Activated CD4-positive, alpha-beta T cell treated with anti-CD3 and anti-CD28 coated beads, Interleukin-10, Interleukin-2, amounts not matched to agents 100 ng/mL and 50 ng/mL, durations not matched to agents 16 hours and 8 hours (primary cell): ENCODE measurements at regions not wholly inside any gene's neighbourhood (a gene's known extent, or its start where the extent isn't known, plus 50 kb on each side); places are given as distances from the start of the nearest gene placed in this dataset.
A peak's percentile ranks its signal among the peaks of the same experiment; 100 is the strongest.

Experiments
- DNase-seq: peaks from one replicate; pipeline ENCODE4 v3.0.0-alpha.2; 2020

DNA sequence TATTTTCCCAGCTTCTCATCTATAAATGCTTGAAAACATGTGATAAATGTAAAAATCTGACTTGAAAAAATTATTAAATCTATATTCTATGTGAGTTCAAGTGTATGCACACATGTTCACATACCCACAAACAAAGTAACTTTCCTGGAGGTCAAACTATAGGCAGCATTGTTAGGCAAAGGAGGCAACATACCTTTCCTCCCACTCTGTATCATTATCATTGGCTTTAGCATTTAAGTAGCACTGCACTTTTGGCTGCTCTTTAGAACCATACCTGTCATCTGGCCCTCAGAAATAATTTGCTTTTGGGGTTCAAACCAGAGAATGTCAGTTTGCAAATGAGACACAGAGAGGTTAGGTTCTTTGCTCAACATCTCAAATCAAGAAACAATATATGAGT is 102.4 kb upstream of the CCDC196 start:
- DNase-seq: peak; percentile 20

DNA sequence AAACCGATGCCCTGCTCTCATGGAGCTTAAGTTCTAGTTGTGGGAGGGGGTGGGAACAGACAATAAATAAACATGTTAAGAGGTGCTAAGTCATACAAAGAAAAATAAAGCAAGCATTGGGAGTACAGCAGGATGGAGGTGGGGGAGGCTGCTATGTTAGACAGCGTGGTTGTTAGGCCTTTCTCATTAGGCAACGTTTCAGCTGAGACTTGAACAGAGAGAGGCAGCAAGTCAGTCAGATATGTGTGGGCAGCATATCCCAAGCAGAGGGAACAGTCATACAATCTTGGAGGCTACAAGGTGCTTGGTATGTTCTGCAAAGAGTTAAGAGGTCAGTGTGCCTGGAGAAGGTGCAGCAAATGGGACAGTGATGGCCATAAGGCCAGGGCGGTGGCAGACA is 97.7 kb upstream of the CCDC196 start:
- no peak for DNase-seq

DNA sequence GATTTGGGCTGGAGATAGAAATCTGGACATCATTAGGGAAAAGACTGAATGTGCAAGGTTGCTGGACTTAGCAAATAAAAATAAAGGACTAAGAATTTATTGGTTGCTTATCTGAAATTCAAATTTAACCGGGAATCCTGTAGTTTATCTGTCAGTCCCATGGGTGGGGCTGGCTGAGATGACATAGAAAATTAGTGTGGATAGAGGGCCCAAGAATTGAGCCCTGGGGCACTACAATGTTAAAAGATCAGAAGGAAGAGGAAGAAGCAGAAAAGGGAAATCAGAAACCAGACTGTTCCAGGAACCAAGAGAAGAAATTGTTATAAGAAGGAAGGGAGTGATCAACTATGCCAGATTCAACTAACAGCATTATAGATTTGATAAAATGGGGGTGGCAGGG is 96.7 kb upstream of the CCDC196 start:
- DNase-seq: no peak

DNA sequence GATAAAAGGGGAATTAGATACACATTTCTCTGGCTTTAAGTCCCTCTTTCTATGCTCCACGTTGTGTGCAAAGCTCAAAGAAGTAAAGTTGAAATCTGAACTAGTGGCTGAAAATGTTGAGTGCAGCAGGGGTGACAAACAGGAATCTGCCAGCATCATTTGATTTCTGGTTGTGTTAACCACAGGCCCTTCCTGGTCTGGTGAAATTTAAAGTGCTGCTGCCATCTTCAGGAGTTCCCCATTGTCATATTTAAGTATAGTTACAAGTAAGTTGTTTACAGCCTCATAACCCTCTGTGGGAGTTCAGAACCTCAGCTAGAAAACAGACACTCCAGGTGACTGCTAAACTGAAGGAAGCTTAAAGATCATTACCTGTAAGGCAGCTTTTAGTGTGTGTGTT is 90.9 kb upstream of the CCDC196 start:
- DNase-seq: peak; percentile 66

DNA sequence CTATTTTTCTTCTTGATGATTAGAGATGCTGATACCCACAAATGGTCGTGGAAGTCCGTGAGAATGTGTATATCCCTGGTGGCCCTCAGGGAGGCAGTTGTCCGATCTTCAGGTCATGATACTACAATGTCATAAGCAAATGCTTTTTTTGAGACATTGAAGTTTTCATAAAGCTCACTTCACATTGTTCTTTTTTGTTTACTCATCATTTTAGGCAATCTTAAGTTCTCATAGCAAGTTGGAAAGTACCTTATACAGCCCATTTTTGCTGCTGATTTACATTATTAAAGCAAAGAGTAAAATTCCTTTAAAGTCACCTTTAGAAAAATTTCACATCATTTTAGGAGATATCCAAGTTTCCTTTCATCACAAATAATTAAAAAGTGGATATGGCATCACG is 90.0 kb upstream of the CCDC196 start:
- DNase-seq: no peak

DNA sequence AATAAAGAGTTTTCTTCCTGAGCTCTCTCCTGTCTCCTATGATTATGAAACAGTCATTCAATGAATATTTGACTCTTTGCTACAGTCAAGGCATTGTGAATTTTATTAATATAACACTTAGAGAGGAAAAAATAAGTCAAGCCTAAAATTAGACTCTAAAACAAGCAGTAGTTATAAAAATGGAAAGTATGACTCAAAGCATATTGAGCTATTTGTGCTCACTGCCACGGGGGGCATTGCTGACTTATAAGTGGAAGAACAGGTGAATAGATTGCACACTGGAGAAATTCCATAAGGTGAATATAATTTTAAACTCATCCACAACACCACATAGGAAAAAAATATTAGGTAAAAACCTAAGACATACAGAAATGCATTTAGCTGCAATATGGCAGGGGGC is 87.7 kb upstream of the CCDC196 start:
- no peak for DNase-seq

DNA sequence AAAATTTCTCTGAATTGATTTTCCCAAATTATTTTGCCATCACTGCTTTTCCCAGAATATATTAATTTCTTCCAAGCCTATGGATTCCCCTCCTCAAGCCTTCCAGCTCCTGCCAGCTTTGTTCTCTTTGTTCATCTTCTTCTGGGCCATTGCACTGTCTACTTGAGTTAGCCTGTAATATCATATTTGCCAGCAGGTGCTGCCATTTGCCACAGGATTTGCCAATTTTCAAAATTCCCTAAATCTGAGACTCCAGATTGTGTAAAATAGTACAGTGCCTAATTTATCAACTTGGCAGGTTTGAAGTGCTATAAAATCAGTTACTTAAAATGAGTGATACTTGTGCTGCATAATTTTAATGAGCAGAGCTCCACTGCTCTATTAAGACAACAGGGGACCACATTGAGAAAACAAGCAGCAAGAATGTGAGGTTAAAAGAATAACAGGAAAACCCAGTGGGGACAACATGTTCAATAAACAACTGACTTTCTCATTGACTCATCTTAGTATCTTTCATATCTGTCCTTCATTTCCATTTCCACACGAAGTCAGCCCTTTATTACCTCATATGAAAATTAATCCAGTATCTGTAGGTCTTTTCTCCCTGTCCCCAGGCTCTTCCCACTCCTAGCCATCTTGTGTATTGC is 84.6 kb upstream of the CCDC196 start:
- DNase-seq: no peak

DNA sequence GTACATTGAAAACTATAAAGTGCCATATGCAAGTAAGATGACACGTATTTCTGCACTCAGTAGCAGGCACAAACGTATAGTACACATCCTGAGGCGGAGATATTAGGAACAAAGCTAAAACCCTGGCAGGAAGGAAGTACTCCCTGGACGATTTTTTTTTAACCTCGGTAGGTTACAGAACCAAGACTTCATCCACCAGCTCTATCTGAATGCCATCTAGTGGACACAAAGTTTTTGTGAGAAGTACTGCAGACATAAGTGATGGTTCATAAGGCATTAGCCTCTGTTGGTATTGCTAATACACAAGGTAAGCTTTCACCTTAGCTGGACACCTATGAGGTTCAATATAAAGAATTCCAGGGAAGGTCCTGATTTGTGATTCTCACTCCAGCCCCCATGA is 83.0 kb upstream of the CCDC196 start:
- DNase-seq: peak; percentile 31

DNA sequence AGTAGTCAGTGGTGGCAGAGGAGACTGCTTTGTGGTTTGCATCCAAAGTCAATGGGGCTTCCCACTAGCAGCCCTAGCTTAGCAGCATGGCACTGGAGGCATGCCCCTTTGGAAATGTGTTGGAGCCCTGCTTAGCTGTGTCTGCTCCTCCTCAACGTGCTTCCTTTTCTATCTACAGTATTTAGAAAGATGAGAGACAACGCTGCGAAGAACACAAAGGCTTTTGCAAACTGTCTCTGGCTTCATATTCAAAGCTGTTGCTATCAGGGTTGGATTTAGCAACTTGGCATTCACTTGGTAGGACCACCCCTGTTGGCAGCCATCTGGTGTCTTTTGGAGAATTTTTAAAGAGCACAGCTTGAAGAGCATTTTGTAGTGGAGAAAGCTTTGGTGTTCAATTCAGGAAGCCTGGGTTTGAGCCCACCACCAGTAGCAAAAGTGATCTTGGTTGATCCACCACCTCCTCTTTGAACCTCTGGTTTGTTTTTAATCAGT is 82.1 kb upstream of the CCDC196 start:
- DNase-seq: no peak

DNA sequence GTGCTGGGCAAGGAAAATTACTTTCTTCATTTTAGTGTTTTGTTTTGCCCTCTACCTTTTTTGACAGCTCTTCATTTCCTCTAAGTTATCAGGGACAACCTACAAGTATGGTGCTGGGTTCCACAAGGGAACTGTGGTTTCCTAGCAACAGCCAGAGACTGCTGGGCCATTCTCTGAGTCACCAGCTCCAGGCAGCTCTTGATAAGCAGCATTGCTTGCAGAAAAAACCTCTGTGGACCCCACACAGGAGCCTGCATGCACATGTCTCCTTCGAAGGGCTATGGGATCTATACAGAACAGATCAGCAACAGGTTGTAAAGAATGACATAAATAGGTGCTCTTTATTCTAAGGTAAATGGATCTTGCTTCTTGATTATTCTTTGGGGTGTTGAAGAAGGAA is 81.0 kb upstream of the CCDC196 start:
- DNase-seq: no peak

DNA sequence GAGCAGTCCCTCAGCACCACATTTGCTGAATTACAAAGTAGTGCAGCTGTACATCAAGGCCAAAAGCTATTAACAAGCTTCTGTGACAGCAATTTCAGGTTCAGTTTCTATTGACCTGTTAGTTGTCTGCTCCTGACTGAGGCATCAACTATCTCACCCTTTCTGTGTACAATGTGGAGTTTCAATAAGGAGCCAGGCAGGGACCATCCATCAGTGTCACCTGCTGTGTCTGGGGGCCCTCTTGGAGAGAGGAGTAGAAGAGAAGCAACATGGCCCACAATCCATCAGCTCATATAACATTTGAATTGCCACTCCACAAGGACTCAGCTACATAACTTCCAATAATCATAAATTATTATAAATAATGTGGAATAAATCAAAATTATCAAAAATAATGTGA is 72.3 kb upstream of the CCDC196 start:
- DNase-seq: no peak

DNA sequence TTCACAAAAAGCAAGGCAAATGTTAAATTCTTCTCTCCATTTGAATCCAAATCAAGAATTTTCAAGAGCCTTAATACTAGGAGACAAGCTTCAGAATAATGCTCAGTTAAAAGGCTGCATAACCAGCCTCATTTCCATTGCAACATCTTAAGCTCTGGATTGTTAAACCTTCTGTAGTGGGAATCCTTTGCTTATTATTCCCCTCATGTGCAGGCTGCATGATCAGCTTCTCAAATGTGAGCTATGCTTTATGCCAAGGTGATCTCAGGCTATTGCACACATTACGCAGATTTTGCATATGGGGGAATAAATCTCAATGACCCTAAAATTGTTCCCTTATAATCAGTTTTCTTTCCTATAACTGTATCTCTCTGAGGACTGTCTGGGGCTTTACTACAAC is 71.7 kb upstream of the CCDC196 start:
- no peak for DNase-seq

DNA sequence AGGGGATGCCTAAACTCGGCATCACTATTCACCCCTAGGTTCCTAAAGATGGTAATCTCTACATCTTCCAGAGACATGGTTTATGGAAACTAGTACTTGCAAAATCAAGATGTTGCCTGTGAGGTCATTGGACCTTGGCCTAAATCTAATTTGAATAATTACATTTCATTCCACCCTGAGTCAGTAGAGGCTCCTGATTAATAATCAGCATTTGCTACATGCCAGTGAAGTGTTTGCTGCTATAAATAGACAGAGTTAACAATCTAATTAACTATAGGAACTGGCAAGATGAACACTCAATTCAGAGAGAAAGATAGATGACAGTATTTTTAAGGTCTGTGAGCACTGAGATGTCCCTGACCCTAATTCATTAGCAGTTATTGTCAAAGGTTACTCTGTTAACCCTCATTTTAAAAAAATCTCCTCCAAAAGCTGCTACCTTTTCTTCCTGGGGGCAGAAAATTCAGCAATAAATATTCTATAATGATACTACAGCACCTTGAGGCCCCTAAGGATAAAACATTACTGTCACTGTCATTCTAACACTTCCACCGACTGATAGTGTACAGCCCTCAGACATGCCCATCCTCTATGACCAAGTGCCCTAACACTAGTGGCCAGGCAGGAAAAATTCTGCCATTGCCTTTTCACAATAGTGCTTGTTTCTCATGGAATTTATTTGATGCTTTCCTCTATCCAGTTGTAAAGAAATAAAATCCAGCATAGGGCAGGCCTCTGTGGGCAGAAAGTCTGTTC is 65.7 kb upstream of the CCDC196 start:
- DNase-seq: no peak

DNA sequence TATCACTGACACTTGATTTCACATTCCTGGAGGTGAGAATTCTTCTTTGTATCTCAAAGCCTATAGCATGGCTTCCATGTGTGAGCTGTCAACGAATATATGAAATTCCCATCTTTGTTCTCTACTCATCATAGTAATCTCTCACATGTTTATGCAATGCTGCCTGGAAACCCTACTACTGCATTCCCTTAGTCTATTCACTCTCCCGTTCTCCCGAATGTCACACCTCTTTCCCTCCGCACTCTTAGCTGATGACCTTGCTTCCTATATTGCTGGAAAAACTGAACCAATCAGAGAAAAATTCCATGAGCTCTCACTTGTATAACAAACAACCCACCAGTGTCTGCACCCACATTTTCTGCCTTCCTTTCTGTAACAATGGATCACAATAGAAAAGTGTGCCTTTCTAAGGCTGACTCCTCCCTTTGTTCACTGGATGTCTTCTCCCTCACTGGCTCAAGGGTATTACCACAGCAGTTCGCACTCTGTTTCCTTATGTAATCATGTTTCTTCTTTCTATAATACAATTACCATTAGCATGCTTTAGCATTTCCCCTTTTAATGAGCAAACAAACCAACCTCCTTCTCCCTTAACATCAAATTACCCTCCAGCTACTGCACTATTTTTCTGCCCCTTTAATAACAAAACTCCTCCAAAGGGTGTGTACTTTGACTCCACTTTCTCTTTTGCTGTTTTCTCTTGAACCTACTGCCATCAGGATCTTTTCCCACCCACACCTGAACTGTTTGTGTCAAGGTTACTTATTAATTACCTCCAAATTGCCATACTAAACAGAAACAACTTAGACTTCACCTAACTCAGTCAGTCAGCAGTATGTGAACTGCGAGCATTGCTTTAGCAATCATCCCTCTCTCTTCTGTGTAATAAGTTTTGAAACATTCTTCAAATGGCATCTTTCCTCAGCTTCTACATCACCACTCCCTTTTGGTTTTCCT is 63.9 kb upstream of the CCDC196 start:
- no peak for DNase-seq

DNA sequence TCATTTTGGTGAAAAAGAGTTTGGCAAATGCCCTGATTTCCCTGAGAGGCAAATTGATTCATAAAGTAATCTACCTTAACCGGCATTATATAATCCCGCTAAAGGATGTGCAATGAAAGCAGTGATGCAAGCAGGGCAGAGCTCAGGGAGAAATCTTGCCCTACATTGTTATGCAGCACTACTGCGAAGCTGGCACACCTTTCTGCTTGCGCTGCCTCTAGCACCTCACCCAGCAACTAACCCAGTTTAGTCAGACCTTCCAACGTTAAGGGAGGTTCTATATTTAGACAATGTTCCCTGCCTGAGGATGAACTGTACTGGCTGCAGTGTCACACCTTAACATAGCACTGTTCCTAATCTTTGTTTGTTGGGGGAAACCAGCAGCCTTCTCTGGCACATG is 60.8 kb upstream of the CCDC196 start:
- DNase-seq: no peak

DNA sequence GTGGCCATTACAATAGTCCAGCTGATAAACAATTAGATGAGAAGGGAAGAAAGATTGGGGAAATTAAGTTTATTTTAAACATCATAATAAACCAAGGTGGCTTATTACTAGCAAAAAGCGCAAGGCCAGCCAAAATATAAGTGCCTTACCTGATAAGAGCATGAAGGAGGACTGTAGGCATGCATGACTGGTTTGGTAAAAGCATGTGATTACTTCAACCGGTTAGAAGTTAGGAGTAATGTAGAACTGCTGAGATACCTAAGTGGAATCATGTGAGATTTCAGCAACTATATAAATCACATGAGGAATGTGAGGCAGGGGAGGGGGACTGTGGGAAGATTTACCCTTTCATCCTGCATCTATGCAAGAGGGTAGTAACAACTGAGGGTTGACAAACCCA is 59.7 kb upstream of the CCDC196 start:
- DNase-seq: no peak

DNA sequence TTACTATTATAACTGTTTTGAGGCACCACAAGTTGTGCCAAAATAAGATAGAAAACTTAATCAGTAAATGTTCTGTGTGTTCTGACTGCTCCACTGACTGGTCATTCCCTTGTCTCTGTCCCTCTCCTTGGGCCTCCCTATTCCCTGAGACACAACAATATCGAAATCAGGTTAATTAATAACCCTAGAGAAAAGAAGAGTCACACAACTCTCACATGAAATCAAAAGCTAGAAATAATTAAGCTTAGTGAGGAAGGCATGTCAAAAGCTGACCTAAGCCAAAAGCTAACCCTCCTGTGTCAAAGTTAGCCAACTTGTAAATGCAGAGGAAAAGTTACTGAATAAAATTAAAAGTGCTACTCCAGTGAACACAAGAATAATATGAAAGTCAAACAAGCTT is 53.8 kb upstream of the CCDC196 start:
- no peak for DNase-seq

DNA sequence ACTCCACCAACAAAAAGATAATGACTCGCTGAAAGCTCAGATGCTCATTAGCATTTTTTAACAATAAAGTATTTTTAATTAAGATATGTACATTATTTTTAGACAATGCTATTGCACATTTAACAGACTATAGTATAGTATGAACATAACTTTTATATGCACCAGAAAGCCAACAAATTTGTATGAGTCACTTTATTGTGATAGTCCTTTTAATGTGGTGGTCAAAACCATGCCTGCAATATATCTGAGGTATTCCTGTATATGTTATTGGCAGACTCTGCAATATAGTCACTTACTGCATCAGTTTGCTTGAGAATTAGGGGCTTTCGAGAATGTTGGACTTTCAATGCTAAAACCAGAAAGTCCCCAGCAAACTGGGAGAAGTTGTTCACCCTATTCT is 51.7 kb upstream of the CCDC196 start:
- DNase-seq: no peak

DNA sequence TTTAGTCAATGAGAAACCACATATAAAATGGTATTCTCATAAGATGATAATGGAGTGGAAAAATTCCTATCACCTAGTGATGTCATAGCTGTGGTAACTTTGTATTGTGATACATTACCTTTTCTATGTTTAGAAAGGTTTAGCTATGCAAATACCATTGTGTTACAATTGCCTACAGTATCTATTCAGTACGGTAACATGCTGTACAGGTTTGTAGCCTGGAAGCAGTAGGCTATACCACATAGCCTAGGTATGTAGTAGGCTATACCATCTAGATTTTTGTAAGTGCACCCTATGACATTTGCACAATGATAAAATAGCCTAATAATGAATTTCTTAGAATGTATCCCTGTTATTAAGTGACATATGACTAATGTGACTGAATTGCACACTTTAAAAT is 50.5 kb upstream of the CCDC196 start:
- DNase-seq: no peak
